Neural progenitor cell (in vitro differentiated cells): ENCODE measurements at regions not wholly inside any gene's neighbourhood (a gene's known extent, or its start where the extent isn't known, plus 50 kb on each side); places are given as distances from the start of the nearest gene placed in this dataset.

Experiments used
- DNase-seq: peaks from one replicate; pipeline ENCODE4 v3.0.0-alpha.2; 2016; ENCODE audit warnings: low spot score
- H2AFZ ChIP-seq: fragments of 200-600 bp; sonication (generic); replicated peaks from 2 replicates; pipeline ENCODE4 v1.6.1; 2016; ENCODE audit warnings: antibody characterized with exemption
- H3F3A ChIP-seq: fragments of 200-600 bp; sonication (generic); 2 replicates; pipeline ENCODE4 v1.6.1; 2016; ENCODE audit warnings: antibody characterized with exemption, low read depth
- H3K27ac ChIP-seq: fragments of 200-600 bp; sonication (generic); 2 replicates; pipeline ENCODE4 v1.5.1; 2016; ENCODE audit warnings: mild to moderate bottlenecking
- H3K27me3 ChIP-seq: fragments of 200-600 bp; sonication (generic); 2 replicates; pipeline ENCODE4 v1.6.1; 2016; ENCODE audit warnings: mild to moderate bottlenecking, moderate library complexity
- H3K36me3 ChIP-seq: fragments of 200-600 bp; sonication (generic); 2 replicates; pipeline ENCODE4 v1.5.1; 2016
- H3K4me1 ChIP-seq: fragments of 200-600 bp; sonication (generic); 2 replicates; pipeline ENCODE4 v1.6.1; 2016; ENCODE audit warnings: mixed run types
- H3K4me2 ChIP-seq: fragments of 200-600 bp; sonication (generic); 2 replicates; pipeline ENCODE4 v1.6.1; 2016
- H3K4me3 ChIP-seq: fragments of 200-600 bp; sonication (generic); 2 replicates; pipeline ENCODE4 v1.5.1; 2016
- H3K79me2 ChIP-seq: fragments of 200-600 bp; sonication (generic); 2 replicates; pipeline ENCODE4 v1.6.1; 2016; ENCODE audit warnings: low read depth
- H3K9ac ChIP-seq: fragments of 200-600 bp; sonication (generic); 2 replicates; pipeline ENCODE4 v1.6.1; 2016
- H3K9me3 ChIP-seq: fragments of 200-600 bp; sonication (generic); 2 replicates; pipeline ENCODE4 v1.5.1; 2016; ENCODE audit warnings: low read depth
- H4K20me1 ChIP-seq: fragments of 200-600 bp; sonication (generic); 2 replicates; pipeline ENCODE4 v1.6.1; 2016; ENCODE audit warnings: low read depth
- H3K27ac Mint-ChIP-seq: 3 replicates; pipeline ENCODE4 v1.8.0; 2021; ENCODE audit warnings: mixed read lengths
- H3K27me3 Mint-ChIP-seq: 2 replicates; pipeline ENCODE4 v1.8.0; 2022; ENCODE audit warnings: low read depth, mild to moderate bottlenecking, inconsistent platforms, moderate library complexity, mixed read lengths; ENCODE audit not compliant: insufficient read depth
- H3K36me3 Mint-ChIP-seq: 3 replicates; pipeline ENCODE4 v1.8.0; 2021; ENCODE audit warnings: mixed read lengths
- H3K4me1 Mint-ChIP-seq: 3 replicates; pipeline ENCODE4 v1.8.0; 2021; ENCODE audit warnings: mixed read lengths
- H3K4me3 Mint-ChIP-seq: 3 replicates; pipeline ENCODE4 v1.8.0; 2021; ENCODE audit warnings: mild to moderate bottlenecking, moderate library complexity, mixed read lengths
- H3K9me3 Mint-ChIP-seq: 3 replicates; pipeline ENCODE4 v1.8.0; 2020; ENCODE audit warnings: mixed read lengths
- EZH2 ChIP-seq: fragments of 200-600 bp; sonication (generic); IDR thresholded peaks from 2 replicates; pipeline ENCODE4 v1.6.1; 2017; ENCODE audit warnings: antibody characterized with exemption, mild to moderate bottlenecking, moderate library complexity
- EZH2phosphoT487 ChIP-seq: fragments of 200-600 bp; sonication (generic); IDR thresholded peaks from 2 replicates; pipeline ENCODE4 v1.6.1; 2017; ENCODE audit warnings: antibody characterized with exemption
- TF ChIP-seq, protein P1 (sequence below): fragments of 200-600 bp; sonication (generic); IDR thresholded peaks from 2 replicates; pipeline ENCODE4 v1.5.1; 2017; ENCODE audit warnings: antibody characterized with exemption, mild to moderate bottlenecking

DNA sequence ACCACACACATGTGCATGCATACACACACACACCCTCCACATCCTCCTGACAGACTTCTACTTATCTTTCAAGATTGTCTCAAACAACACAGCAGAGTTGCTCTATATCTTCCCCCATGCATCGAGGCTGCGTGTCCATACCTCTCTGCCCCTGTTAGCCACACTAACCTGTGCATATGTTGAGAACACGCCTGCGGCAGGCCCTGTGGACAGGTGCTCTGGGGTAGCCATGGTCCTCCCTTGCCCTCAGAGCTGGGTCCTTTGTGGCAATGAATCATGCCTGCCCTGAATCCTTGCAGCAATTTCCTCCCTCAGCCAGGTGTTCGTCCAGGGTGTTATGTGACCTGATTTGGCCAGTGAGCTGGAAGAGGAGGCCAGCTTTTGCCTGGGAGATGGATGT, 213.3 kb downstream of the KATNAL1 start:
- no peak for TF ChIP-seq EZH2
- TF ChIP-seq, protein P1, sequence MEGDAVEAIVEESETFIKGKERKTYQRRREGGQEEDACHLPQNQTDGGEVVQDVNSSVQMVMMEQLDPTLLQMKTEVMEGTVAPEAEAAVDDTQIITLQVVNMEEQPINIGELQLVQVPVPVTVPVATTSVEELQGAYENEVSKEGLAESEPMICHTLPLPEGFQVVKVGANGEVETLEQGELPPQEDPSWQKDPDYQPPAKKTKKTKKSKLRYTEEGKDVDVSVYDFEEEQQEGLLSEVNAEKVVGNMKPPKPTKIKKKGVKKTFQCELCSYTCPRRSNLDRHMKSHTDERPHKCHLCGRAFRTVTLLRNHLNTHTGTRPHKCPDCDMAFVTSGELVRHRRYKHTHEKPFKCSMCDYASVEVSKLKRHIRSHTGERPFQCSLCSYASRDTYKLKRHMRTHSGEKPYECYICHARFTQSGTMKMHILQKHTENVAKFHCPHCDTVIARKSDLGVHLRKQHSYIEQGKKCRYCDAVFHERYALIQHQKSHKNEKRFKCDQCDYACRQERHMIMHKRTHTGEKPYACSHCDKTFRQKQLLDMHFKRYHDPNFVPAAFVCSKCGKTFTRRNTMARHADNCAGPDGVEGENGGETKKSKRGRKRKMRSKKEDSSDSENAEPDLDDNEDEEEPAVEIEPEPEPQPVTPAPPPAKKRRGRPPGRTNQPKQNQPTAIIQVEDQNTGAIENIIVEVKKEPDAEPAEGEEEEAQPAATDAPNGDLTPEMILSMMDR: no peak
- no peak for TF ChIP-seq EZH2phosphoT487
- Histone ChIP-seq H3K4me3 (no peak overlapping the region), H3K9ac (no peak overlapping the region), H3K4me2 (no peak overlapping the region), H3K79me2 (no peaks in the 10 kb centered on the region), H3K27me3 (no peaks in the 10 kb centered on the region), H3K4me1 (no peaks in the 10 kb centered on the region), H2AFZ (no peak overlapping the region), H3F3A (no peaks in the 10 kb centered on the region), H4K20me1 (no peaks in the 10 kb centered on the region), H3K27ac (no peak overlapping the region), H3K36me3 (no peaks in the 10 kb centered on the region), H3K9me3 (no peaks in the 10 kb centered on the region)
- no peaks in the 10 kb centered on the region for H3K9me3 Mint-ChIP-seq
- peaks cover 9% of the 10 kb centered on the region for H3K4me1 Mint-ChIP-seq
- no peak for DNase-seq
- no peak overlapping the region for H3K27ac Mint-ChIP-seq
- peaks cover 2% of the 10 kb centered on the region for H3K27me3 Mint-ChIP-seq
- no peak overlapping the region for H3K4me3 Mint-ChIP-seq
- no peaks in the 10 kb centered on the region for H3K36me3 Mint-ChIP-seq

DNA sequence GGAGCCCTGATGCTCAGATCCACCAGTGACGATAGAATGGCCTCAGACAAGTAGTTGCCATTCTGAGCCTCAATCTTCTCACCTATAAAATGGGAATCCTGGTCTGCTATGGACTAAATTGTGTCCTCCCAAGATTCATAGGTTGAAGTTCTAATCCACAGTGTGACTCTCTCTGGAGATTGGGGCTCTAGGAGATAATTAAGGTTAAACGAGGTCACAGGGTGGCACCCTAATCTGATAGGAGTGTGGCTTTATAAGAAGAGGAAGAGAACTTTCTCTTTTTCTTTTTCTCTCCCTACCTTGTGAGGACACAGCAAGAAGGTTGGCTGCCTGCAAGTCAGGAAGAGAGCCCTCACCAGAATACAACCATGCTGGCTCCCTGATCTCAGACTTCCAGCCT, 214.1 kb downstream of the KATNAL1 start:
- no peaks in the 10 kb centered on the region for H3K36me3 ChIP-seq
- no peak for DNase-seq
- no peaks in the 10 kb centered on the region for H3K9me3 ChIP-seq
- Mint-ChIP-seq H3K27ac (no peak overlapping the region), H3K4me1 (peaks cover 4% of the 10 kb centered on the region), H3K36me3 (no peaks in the 10 kb centered on the region), H3K27me3 (peaks cover 2% of the 10 kb centered on the region), H3K4me3 (no peak overlapping the region), H3K9me3 (no peaks in the 10 kb centered on the region)
- no peaks in the 10 kb centered on the region for H3F3A ChIP-seq
- H4K20me1 ChIP-seq: no peaks in the 10 kb centered on the region
- no peak overlapping the region for H2AFZ ChIP-seq
- TF ChIP-seq EZH2: no peak
- no peak for TF ChIP-seq EZH2phosphoT487
- TF ChIP-seq, protein P1: no peak
- no peaks in the 10 kb centered on the region for H3K27me3 ChIP-seq
- H3K4me2 ChIP-seq: no peak overlapping the region
- no peak overlapping the region for H3K27ac ChIP-seq
- H3K4me3 ChIP-seq: no peak overlapping the region
- no peak overlapping the region for H3K9ac ChIP-seq
- H3K4me1 ChIP-seq: no peaks in the 10 kb centered on the region
- H3K79me2 ChIP-seq: no peaks in the 10 kb centered on the region

DNA sequence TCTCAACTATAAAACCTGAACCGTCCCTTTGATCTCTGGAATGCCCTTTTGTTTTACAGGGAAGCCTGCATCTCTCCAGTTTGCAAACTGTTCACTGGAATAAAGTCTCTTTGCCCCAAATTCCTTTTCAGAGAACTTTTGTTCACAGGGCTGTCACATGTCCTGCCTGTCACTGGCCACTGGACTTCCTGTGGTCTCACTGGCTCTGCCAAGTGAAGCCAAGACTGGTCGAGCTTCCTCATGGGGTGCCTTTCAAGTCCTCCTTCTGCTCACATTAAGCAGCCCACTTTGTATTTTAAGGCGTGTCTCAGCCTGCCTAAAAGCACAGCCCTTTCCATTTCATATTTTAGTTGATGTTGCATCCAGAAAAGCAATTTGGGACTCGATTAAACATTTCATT, 215.7 kb downstream of the KATNAL1 start:
- Histone ChIP-seq H4K20me1 (no peaks in the 10 kb centered on the region), H3K9me3 (no peaks in the 10 kb centered on the region), H3K4me3 (no peak overlapping the region), H3K27me3 (no peaks in the 10 kb centered on the region), H3K9ac (no peak overlapping the region), H3K4me2 (no peak overlapping the region), H3F3A (no peaks in the 10 kb centered on the region), H3K36me3 (no peaks in the 10 kb centered on the region), H2AFZ (no peak overlapping the region), H3K79me2 (no peaks in the 10 kb centered on the region), H3K4me1 (no peaks in the 10 kb centered on the region), H3K27ac (no peak overlapping the region)
- H3K27ac Mint-ChIP-seq: no peak overlapping the region
- peaks cover 4% of the 10 kb centered on the region for H3K4me1 Mint-ChIP-seq
- peaks cover 2% of the 10 kb centered on the region for H3K27me3 Mint-ChIP-seq
- no peak overlapping the region for H3K4me3 Mint-ChIP-seq
- TF ChIP-seq EZH2 (no peak), EZH2phosphoT487 (no peak)
- TF ChIP-seq, protein P1: no peak
- H3K9me3 Mint-ChIP-seq: peaks cover 4% of the 10 kb centered on the region
- DNase-seq: no peak
- H3K36me3 Mint-ChIP-seq: no peaks in the 10 kb centered on the region

DNA sequence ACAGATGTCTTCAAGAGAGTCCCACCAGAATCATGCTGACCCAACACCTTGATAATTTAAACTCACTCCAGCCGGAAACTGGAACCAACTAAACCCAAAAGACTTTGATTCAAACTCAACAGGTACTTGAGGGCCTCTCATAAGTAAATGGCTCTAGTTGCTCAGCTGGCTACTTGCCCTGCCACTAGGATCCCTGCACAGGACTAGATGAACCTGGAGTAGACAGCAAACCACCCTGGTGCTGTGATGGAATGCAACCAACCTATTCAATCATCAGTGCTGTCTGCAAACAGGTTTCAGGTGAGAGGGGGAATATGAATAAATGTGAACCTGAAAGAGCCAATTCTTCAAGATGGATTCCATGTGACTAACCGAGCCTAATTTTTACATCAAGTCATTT, 216.3 kb downstream of the KATNAL1 start:
- TF ChIP-seq EZH2: no peak
- no peak for TF ChIP-seq EZH2phosphoT487
- TF ChIP-seq, protein P1: no peak
- no peaks in the 10 kb centered on the region for H3F3A ChIP-seq
- H4K20me1 ChIP-seq: no peaks in the 10 kb centered on the region
- H3K27me3 ChIP-seq: no peaks in the 10 kb centered on the region
- H3K9me3 ChIP-seq: no peaks in the 10 kb centered on the region
- Mint-ChIP-seq H3K9me3 (peaks cover 10% of the 10 kb centered on the region), H3K27ac (no peak overlapping the region), H3K36me3 (no peaks in the 10 kb centered on the region), H3K27me3 (peaks cover 2% of the 10 kb centered on the region), H3K4me1 (peaks cover 4% of the 10 kb centered on the region), H3K4me3 (no peak overlapping the region)
- H3K4me2 ChIP-seq: no peak overlapping the region
- H3K36me3 ChIP-seq: no peaks in the 10 kb centered on the region
- no peaks in the 10 kb centered on the region for H3K4me1 ChIP-seq
- no peak for DNase-seq
- H3K79me2 ChIP-seq: no peaks in the 10 kb centered on the region
- no peak overlapping the region for H3K27ac ChIP-seq
- H3K9ac ChIP-seq: no peak overlapping the region
- no peak overlapping the region for H3K4me3 ChIP-seq
- H2AFZ ChIP-seq: no peak overlapping the region
